H1 (cell line): ENCODE measurements at regions not wholly inside any gene's neighbourhood (a gene's known extent, or its start where the extent isn't known, plus 50 kb on each side); places are given as distances from the start of the nearest gene placed in this dataset.

ENCODE experiments used
- BCL11A ChIP-seq, 2 experiments: IDR thresholded peaks; one replicate each; pipeline ENCODE4 v1.6.1; 2011; ENCODE audit warnings: low read depth in 2 of 2, low read length in 2 of 2, mild to moderate bottlenecking in 2 of 2
- CTBP2 ChIP-seq: IDR thresholded peaks from 2 replicates; pipeline ENCODE4 v1.7.0; 2011; ENCODE audit warnings: borderline replicate concordance, mild to moderate bottlenecking, moderate library complexity, mixed read lengths, low read length; ENCODE audit not compliant: insufficient read depth, insufficient read length
- JUN ChIP-seq: IDR thresholded peaks from 2 replicates; pipeline ENCODE4 v1.6.1; 2011; ENCODE audit warnings: low read depth, mild to moderate bottlenecking, improper control_type of control experiment, low read length
- KDM4A ChIP-seq: IDR thresholded peaks from one replicate; pipeline ENCODE4 v1.7.1; 2012; ENCODE audit warnings: low read depth, mild to moderate bottlenecking, moderate library complexity, low read length, inconsistent platforms; ENCODE audit not compliant: severe bottlenecking
- POLR2AphosphoS5 ChIP-seq: IDR thresholded peaks from 2 replicates; pipeline ENCODE4 v1.6.1; 2011; ENCODE audit warnings: low read depth, low read length
- SP1 ChIP-seq: IDR thresholded peaks from 2 replicates; pipeline ENCODE4 v1.6.1; 2011; ENCODE audit warnings: low read depth, low read length
- SP2 ChIP-seq: IDR thresholded peaks from 2 replicates; pipeline ENCODE4 v1.6.1; 2012; ENCODE audit warnings: mild to moderate bottlenecking, low read length, inconsistent platforms
- TEAD4 ChIP-seq: IDR thresholded peaks from 2 replicates; pipeline ENCODE4 v1.6.1; 2012; ENCODE audit warnings: low read depth, low read length, inconsistent platforms, mixed read lengths
- YY1 ChIP-seq: IDR thresholded peaks from 2 replicates; pipeline ENCODE4 v1.6.1; 2011; ENCODE audit warnings: low read depth, mild to moderate bottlenecking, low read length

- TF ChIP-seq BCL11A (IDR thresholded peaks at IDR 0.05; ENCODE audit: low read depth in 2 of 2, low read length in 2 of 2) (no peak), JUN (no peak), TEAD4 (no peak), SP2 (no peak), SP1 (no peak), POLR2AphosphoS5 (no peak), KDM4A (no peak), CTBP2 (no peak), YY1 (no peak)
These were observed 511.6 kb downstream of the PLCL1 start (continued) for GRCh38 chr2:198315791-198316630.
